Peyer's patch (tissue), 4 donors: ENCODE measurements at regions not wholly inside any gene's neighbourhood (a gene's known extent, or its start where the extent isn't known, plus 50 kb on each side); places are given as distances from the start of the nearest gene placed in this dataset.

Source experiments
- DNase-seq, 3 donors: peaks; one replicate each; pipeline ENCODE4 v3.0.0-alpha.2; 2017 to 2019
- H3K27ac ChIP-seq, 4 donors: fragments of 200-600 bp; sonication (generic); one replicate each; pipeline ENCODE4 v1.5.1; 2016 to 2019
- H3K27me3 ChIP-seq, 2 donors: fragments of 200-600 bp; sonication (generic); one replicate each; pipeline ENCODE4 v1.5.1; 2019
- H3K36me3 ChIP-seq, 3 donors: fragments of 200-600 bp; sonication (generic); one replicate each; pipeline ENCODE4 v1.5.1; 2016 to 2019
- H3K4me1 ChIP-seq, 4 donors: fragments of 200-600 bp; sonication (generic); one replicate each; pipeline ENCODE4 v1.5.1; 2016 to 2019
- H3K4me3 ChIP-seq, 4 donors: fragments of 200-600 bp; sonication (generic); 1 replicate in 3 of 4; 2 replicates in 1 of 4; pipeline ENCODE4 v1.5.1; 2016 to 2019; ENCODE audit warnings: mild to moderate bottlenecking in 1 of 4
- H3K9me3 ChIP-seq, 4 donors: fragments of 200-600 bp; sonication (generic); one replicate each; pipeline ENCODE4 v1.5.1; 2016 to 2019; ENCODE audit warnings: mild to moderate bottlenecking in 1 of 4
- POLR2A ChIP-seq, 2 donors: fragments of 450-650 bp; IDR thresholded peaks; one replicate each; pipeline ENCODE4 v1.5.1; 2017; ENCODE audit warnings: antibody characterized with exemption in 2 of 2, mild to moderate bottlenecking in 2 of 2, moderate library complexity in 2 of 2
- TF ChIP-seq, protein P1 (sequence below), 6 experiments: fragments of 450-650 bp in 4 of 6; fragments of 200-600 bp in 2 of 6; sonication (generic) in 1 of 6; IDR thresholded peaks; one replicate each; pipeline ENCODE4 v1.5.1; 2017 to 2019; ENCODE audit warnings: antibody characterized with exemption in 6 of 6, mild to moderate bottlenecking in 3 of 6, moderate library complexity in 1 of 6

- Histone ChIP-seq H3K27ac (no peak overlapping the region), H3K4me1 (no peaks in the 10 kb centered on the region), H3K9me3 (no peaks in the 10 kb centered on the region), H3K36me3 (no peaks in the 10 kb centered on the region), H3K4me3 (no peak overlapping the region), H3K27me3 (no peaks in the 10 kb centered on the region)
- peak in 1 of 3 donors; percentile 58 for DNase-seq
- TF ChIP-seq POLR2A (IDR thresholded peaks at IDR 0.05) = no peak
Observed at GRCh38 chr16:79307214-79307613, 293.3 kb downstream of the MAF start.

DNA sequence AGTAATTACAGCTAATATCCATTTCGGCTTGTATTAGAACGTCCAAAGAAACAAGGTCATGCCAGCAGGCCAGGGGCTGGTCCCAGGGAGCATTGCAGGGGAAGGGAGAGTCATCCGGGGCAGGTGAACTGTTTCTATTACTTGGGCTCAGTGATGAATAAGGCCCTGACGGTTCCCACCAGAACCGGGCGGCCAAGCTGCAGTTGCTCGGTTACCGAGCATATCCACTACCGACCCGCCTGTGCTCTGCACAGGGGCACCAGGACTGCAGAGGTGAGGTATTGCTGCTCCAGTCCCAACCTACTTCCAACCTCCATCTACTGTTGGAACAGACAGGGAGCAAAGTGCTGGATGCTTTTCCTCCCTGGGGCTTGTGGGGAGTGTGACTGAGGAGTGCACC, 295.5 kb downstream of the MAF start:
- Histone ChIP-seq H3K27ac (no peak overlapping the region), H3K9me3 (no peaks in the 10 kb centered on the region), H3K36me3 (no peaks in the 10 kb centered on the region), H3K4me1 (no peaks in the 10 kb centered on the region), H3K27me3 (no peaks in the 10 kb centered on the region), H3K4me3 (no peak overlapping the region)
- no peak for DNase-seq
- no peak for TF ChIP-seq POLR2A (IDR thresholded peaks at IDR 0.05)
- TF ChIP-seq, protein P1, sequence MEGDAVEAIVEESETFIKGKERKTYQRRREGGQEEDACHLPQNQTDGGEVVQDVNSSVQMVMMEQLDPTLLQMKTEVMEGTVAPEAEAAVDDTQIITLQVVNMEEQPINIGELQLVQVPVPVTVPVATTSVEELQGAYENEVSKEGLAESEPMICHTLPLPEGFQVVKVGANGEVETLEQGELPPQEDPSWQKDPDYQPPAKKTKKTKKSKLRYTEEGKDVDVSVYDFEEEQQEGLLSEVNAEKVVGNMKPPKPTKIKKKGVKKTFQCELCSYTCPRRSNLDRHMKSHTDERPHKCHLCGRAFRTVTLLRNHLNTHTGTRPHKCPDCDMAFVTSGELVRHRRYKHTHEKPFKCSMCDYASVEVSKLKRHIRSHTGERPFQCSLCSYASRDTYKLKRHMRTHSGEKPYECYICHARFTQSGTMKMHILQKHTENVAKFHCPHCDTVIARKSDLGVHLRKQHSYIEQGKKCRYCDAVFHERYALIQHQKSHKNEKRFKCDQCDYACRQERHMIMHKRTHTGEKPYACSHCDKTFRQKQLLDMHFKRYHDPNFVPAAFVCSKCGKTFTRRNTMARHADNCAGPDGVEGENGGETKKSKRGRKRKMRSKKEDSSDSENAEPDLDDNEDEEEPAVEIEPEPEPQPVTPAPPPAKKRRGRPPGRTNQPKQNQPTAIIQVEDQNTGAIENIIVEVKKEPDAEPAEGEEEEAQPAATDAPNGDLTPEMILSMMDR (IDR thresholded peaks at IDR 0.05) = no peak

- Histone ChIP-seq H3K27me3 (no peaks in the 10 kb centered on the region), H3K9me3 (no peaks in the 10 kb centered on the region), H3K36me3 (no peaks in the 10 kb centered on the region), H3K4me1 (no peaks in the 10 kb centered on the region), H3K4me3 (no peak overlapping the region), H3K27ac (no peak overlapping the region)
- DNase-seq = no peak
- no peak for TF ChIP-seq POLR2A (IDR thresholded peaks at IDR 0.05)
- TF ChIP-seq, protein P1 (IDR thresholded peaks at IDR 0.05) = no peak
Observed at GRCh38 chr16:79303959-79304387, 296.6 kb downstream of the MAF start.

DNA sequence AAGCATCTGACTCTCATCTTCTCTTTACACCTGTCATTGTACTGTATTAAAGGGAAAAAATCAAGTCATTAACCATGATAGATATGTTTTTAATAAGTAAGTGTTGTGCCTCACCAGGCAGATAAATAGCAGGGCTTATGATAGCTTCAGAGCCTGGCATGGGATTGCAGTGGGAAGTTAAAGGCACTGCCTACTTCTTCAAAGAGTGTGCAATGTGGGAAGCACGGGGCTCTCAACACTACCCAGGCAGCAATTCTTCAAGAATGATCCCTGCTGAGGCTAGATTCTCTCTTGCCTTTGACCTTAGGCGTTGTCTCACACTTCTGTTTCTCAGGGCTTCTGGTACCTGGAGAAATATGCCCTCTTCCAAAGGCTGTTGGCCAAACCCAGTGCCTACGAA, 297.3 kb downstream of the MAF start:
- Histone ChIP-seq H3K27ac (no peak overlapping the region), H3K4me1 (no peaks in the 10 kb centered on the region), H3K27me3 (no peaks in the 10 kb centered on the region), H3K4me3 (no peak overlapping the region), H3K9me3 (no peaks in the 10 kb centered on the region), H3K36me3 (no peaks in the 10 kb centered on the region)
- no peak for DNase-seq
- TF ChIP-seq, protein P1 (IDR thresholded peaks at IDR 0.05) = no peak
- no peak for TF ChIP-seq POLR2A (IDR thresholded peaks at IDR 0.05)

DNA sequence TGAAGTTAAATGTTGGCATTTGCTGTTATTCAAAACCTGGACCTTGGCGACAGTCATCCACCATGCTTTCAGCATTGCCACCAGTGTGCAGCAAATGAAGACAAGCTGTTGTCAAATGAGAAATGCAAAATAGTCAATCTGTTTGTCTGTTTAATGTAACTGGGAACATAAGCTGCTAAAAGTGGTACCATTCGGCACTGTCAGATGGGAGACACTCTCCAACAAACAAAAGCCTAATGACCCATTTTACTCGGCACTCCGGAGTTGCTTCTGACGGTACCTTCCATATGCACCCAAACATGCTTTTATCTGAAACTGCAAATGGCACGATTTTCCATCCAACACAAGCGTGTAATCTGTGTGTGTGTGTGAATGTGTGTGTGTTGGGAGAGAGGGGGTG, 297.8 kb downstream of the MAF start:
- Histone ChIP-seq H3K4me3 (no peak overlapping the region), H3K4me1 (no peaks in the 10 kb centered on the region), H3K9me3 (no peaks in the 10 kb centered on the region), H3K27ac (no peak overlapping the region), H3K36me3 (no peaks in the 10 kb centered on the region), H3K27me3 (no peaks in the 10 kb centered on the region)
- no peak for TF ChIP-seq POLR2A (IDR thresholded peaks at IDR 0.05)
- TF ChIP-seq, protein P1 (IDR thresholded peaks at IDR 0.05) = no peak
- no peak for DNase-seq

DNA sequence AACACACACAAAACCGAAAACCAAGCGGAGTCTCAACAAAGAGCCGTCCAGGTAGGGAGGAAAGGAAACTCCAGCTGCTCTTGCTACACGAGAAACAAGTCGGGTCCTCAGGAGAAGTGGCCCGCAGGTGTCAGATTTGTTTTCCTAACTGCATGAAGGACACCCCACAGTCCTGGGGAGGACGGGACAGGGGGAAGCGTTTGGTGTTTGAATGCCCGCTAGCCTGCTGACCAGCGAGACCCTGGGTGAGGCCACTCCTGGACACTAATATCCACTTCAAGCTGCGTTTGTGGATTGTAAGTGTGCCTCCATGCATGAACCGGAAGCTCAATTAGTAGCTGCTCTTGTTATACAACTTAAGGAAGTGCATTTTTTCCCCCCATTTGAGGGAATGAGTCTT, 299.5 kb downstream of the MAF start:
- Histone ChIP-seq H3K9me3 (no peaks in the 10 kb centered on the region), H3K27ac (no peak overlapping the region), H3K36me3 (no peaks in the 10 kb centered on the region), H3K27me3 (no peaks in the 10 kb centered on the region), H3K4me1 (no peaks in the 10 kb centered on the region), H3K4me3 (no peak overlapping the region)
- TF ChIP-seq, protein P1 (IDR thresholded peaks at IDR 0.05) = no peak
- TF ChIP-seq POLR2A (IDR thresholded peaks at IDR 0.05) = no peak
- DNase-seq = no peak
